ENCODE measurements at regions not wholly inside any gene's neighbourhood (a gene's known extent, or its start where the extent isn't known, plus 50 kb on each side); places are given as distances from the start of the nearest gene placed in this dataset.
"Not testable (repeated sequence)": the region's sequence is repeated elsewhere in the genome, so short reads cannot be mapped to it uniquely, and the experiment has no call there.

DNA sequence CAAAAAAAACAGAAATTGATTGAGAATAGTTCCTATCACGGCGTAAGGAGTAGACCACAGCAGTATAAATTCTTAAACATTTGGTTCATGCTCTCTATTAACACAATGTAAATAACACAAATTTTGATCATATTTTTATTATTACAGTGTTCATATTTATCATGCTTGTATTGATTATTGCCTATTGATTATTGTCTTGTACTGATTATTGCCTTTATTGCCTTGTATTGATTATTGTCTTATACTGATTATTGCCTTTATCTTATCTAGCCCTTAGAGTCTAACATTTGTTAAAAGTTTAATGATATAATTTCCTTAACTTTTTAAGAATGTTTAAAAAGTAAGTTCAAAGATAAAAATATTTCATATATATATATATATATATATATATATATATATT, 460.7 kb downstream of the KCNT2 start:
- H3K27me3 ChIP-seq = no peaks in the 10 kb centered on the region
- no peaks in the 10 kb centered on the region for H3K9me3 ChIP-seq
- H3K36me3 ChIP-seq = no peaks in the 10 kb centered on the region
- no peak overlapping the region for H3K4me3 ChIP-seq
- TF ChIP-seq POLR2A (IDR thresholded peaks at IDR 0.05) = no peak
- TF ChIP-seq, protein P1, sequence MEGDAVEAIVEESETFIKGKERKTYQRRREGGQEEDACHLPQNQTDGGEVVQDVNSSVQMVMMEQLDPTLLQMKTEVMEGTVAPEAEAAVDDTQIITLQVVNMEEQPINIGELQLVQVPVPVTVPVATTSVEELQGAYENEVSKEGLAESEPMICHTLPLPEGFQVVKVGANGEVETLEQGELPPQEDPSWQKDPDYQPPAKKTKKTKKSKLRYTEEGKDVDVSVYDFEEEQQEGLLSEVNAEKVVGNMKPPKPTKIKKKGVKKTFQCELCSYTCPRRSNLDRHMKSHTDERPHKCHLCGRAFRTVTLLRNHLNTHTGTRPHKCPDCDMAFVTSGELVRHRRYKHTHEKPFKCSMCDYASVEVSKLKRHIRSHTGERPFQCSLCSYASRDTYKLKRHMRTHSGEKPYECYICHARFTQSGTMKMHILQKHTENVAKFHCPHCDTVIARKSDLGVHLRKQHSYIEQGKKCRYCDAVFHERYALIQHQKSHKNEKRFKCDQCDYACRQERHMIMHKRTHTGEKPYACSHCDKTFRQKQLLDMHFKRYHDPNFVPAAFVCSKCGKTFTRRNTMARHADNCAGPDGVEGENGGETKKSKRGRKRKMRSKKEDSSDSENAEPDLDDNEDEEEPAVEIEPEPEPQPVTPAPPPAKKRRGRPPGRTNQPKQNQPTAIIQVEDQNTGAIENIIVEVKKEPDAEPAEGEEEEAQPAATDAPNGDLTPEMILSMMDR (IDR thresholded peaks at IDR 0.05) = no peak
- DNase-seq = no peak
- H3K4me1 ChIP-seq = no peaks in the 10 kb centered on the region
- no peak overlapping the region for H3K27ac ChIP-seq

DNA sequence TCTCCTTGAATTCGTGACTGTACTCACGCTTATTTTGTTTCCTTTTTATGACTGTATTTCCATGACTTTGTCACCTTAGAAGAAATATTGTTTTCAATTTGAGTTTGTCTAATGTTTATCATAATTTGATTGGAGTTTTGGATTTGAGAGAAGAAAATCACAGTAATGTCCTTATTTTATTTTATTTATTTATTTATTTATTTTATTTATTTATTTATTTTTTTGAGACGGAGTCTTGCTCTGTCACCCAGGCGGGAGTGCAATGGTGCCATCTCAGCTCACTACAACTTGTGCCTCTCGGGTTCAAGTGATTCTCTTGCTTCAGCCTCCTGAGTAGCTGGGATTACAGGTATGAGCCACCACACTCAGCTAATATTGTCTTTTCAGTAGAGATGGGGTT, 463.1 kb downstream of the KCNT2 start:
- H3K36me3 ChIP-seq, H3K9me3 ChIP-seq, H3K27me3 ChIP-seq, DNase-seq, H3K4me3 ChIP-seq, H3K27ac ChIP-seq, H3K4me1 ChIP-seq: not testable (repeated sequence)

DNA sequence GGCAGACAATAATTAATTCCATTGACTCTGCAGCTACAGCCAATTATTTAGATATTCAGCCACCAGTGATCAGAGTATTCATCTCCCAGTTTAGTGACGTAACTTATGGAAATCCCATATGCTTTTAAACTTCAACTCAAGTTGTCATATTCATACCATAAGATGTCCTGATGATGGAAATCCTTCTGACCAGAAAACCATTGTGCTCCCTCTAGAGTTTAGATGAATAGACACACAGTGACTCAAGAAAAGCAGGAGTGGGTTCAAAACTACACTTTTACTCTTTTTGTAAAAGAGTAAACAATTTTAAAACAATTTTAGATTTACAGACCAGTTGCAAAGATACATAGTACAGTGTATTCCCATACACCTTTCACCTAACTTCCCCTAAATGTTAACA, 463.7 kb downstream of the KCNT2 start:
- TF ChIP-seq, protein P1 (IDR thresholded peaks at IDR 0.05) = no peak
- no peak for TF ChIP-seq POLR2A (IDR thresholded peaks at IDR 0.05)
- H3K4me1 ChIP-seq = no peaks in the 10 kb centered on the region
- DNase-seq = no peak
- H3K4me3 ChIP-seq = no peak overlapping the region
- no peak overlapping the region for H3K27ac ChIP-seq
- H3K36me3 ChIP-seq = no peaks in the 10 kb centered on the region
- no peaks in the 10 kb centered on the region for H3K27me3 ChIP-seq
- H3K9me3 ChIP-seq = no peaks in the 10 kb centered on the region

DNA sequence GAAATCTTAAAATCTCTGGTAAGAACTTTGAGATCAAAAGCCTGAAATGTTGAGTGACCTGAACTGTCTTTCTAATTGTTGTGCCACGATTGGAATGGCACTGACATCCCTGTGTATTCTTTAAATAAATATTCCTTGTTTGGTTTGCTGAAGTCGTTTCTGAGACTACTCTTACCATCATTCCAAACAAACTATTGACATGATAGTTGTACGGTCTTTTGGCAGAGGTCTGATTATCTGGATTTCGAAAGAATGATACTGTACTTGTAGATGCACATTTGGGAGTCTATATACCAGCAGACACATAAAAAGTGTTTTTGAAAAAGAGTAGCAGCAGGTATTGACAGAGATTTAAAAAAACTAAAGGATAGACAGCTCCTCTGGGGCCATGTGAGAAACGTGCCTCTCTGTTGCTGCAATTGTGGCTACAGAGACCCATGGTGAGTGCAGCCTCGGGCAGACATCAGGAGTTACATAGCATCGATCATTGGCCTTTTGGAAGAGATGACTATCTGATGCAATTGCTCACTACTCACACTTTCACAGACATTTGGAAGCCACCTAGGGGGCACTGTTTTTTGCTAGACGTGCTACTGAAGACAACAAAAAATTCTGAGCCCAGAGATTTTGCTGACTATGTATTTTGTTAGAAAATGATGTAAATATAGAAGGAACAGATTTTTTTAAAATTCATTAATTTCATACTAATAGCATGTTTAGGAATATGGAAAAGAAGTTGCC, 464.5 kb downstream of the KCNT2 start:
- Histone ChIP-seq H3K4me1 (no peaks in the 10 kb centered on the region), H3K36me3 (no peaks in the 10 kb centered on the region)
- DNase-seq = no peak

DNA sequence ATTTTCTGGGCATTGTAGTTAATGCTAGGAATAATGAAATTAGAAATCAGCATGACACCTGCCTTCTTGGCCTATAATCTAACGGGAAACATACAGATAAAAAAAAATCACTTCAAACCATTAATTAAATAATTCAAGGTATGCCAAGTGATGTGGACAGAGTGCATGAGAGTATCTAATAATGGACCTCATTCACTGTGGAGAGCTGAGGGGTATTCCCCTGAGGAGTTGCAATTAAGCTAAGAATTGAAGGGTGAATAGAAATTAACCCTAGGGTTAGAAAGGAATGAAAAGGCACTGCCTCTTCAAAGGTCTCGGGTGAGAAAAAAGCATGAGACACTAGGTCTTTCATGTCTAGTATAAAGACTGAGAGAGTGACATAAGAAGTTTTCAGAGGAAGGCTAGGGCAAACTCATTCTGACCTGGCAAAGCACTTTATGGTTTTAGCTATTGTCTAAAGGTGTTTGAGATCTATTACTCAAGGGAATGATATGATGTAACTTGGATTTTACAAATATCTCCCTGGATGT, 466.1 kb downstream of the KCNT2 start:
- H3K9me3 ChIP-seq = no peaks in the 10 kb centered on the region
- no peak for DNase-seq
- no peak overlapping the region for H3K27ac ChIP-seq
- no peak overlapping the region for H3K4me3 ChIP-seq
- no peaks in the 10 kb centered on the region for H3K36me3 ChIP-seq
- H3K27me3 ChIP-seq = no peaks in the 10 kb centered on the region
- H3K4me1 ChIP-seq = no peaks in the 10 kb centered on the region
- TF ChIP-seq, protein P1 (IDR thresholded peaks at IDR 0.05) = no peak
- TF ChIP-seq POLR2A (IDR thresholded peaks at IDR 0.05) = no peak

More for the DNA sequence above, 464.5 kb downstream of the KCNT2 start:
- H3K27me3 ChIP-seq = no peaks in the 10 kb centered on the region
- H3K9me3 ChIP-seq = no peaks in the 10 kb centered on the region
- no peak overlapping the region for H3K4me3 ChIP-seq
- TF ChIP-seq, protein P1 (IDR thresholded peaks at IDR 0.05) = no peak
- no peak for TF ChIP-seq POLR2A (IDR thresholded peaks at IDR 0.05)
- no peak overlapping the region for H3K27ac ChIP-seq

DNA sequence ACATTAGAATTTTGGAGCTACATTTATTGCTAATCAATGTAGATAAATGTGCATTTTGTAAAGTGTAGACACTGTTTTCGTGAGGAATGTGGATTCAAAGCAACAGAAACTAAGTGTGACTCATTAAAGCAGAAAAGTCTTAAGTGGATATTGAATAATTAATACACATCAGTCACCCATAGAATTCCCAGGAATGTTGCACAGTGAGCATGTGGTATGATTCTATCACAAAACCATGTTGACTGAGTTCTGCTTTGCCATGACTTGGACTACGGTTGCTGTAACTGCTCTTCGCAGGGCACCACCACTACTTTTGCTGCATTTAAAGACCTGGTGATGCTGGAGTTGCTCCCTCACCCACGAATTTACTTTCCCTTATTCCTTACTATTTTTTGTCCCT, 471.8 kb downstream of the KCNT2 start:
- no peaks in the 10 kb centered on the region for H3K36me3 ChIP-seq
- no peak overlapping the region for H3K27ac ChIP-seq
- H3K9me3 ChIP-seq = no peaks in the 10 kb centered on the region
- no peak for TF ChIP-seq POLR2A (IDR thresholded peaks at IDR 0.05)
- TF ChIP-seq, protein P1 (IDR thresholded peaks at IDR 0.05) = no peak
- no peaks in the 10 kb centered on the region for H3K4me1 ChIP-seq
- no peak for DNase-seq
- no peaks in the 10 kb centered on the region for H3K27me3 ChIP-seq
- H3K4me3 ChIP-seq = no peak overlapping the region
